ENCODE measurements at regions not wholly inside any gene's neighbourhood (a gene's known extent, or its start where the extent isn't known, plus 50 kb on each side); places are given as distances from the start of the nearest gene placed in this dataset.
"Not testable (repeated sequence)": the region's sequence is repeated elsewhere in the genome, so short reads cannot be mapped to it uniquely, and the experiment has no call there.

GRCh38 chr3:39657075-39657474 lies 152.3 kb upstream of the MYRIP start:
- no peak for DNase-seq

GRCh38 chr3:39657775-39658174 lies 151.6 kb upstream of the MYRIP start:
- no peak for DNase-seq

GRCh38 chr3:39664931-39665330 lies 144.5 kb upstream of the MYRIP start:
- DNase-seq: no peak

GRCh38 chr3:39665441-39665840 lies 144.0 kb upstream of the MYRIP start:
- DNase-seq: no peak

- DNase-seq: no peak
Observed at GRCh38 chr3:39668420-39668819, 141.0 kb upstream of the MYRIP start.

DNA sequence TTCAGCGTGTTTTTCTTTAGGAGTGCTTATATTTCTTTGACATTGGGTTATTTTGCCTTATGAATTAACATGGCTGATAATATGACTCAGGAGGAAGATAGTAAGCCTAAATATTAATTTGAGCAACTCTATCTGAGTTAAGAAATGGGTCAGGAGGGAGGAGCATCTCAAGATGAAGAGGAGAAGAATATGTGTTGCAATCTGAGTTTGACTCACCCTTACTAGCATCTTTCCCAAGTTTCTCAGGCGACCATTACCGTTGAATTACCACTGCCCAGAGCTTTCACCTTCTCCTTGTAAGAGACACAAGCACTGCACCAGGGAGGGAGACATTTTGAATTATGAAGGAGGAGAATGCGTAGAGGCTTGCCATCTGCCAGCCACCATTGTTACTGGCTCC lies 138.3 kb upstream of the MYRIP start:
- DNase-seq: no peak

- DNase-seq: no peak
Observed at GRCh38 chr3:39671600-39671999, 137.8 kb upstream of the MYRIP start.

GRCh38 chr3:39705351-39705900 lies 104.0 kb upstream of the MYRIP start:
- no peak for DNase-seq

DNA sequence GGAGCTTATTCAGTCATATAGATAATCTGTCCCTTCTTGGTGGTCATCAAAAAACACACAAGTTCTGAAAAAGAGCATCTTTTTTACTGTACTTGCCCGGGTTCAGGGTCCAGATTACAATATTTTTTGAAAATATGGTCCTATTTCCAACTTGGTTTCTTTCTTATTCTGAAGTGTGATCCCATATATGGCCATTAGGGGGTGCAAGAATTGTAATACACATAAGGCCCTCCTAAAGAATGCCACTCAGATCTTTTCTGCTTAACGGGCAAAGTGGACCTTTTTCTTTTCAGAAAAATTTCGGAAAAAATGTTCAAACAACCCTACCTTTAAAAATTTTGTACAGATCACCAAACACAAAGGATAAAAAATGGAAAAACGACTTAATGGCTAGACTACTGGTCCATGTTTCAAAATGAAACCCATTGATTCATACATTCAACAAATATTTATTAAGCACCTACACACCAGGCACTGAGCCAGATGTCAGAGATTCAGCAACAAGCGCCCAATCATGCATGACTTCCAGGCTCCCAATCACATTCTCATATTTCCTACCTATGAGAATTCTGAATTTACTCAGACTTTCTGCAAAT lies 102.0 kb upstream of the MYRIP start:
- DNase-seq: no peak

DNA sequence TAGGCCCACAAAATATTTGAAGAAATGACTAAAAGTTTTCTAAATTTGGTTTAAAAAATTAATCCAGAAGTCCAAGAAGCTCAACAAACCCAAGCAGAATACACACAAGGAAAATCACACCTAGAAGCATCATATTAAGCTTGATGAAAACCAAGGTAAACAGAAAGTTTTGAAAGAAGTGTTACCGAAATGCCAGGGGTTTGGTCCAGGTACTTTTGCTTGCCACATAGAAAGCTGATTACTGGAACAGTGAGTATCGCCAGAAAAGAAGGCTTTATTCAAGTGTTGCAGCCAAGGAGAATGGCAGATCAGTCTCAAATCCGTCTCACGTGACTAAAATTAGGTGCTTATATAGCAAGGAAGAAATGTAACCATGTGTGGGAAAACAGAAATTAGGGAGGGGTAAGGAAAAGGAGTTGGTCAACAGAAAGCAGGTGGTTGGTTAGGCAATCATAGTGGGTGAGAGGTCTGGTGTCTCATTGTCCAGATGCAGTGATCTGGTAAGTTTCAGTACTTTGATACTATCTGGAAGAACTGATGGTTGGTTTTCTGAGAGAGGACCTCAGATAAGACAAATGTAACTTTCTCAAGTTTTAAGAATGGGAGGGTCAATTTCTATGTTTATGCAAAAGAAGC lies 96.9 kb upstream of the MYRIP start:
- no peak for DNase-seq

GRCh38 chr3:39713341-39713740 lies 96.1 kb upstream of the MYRIP start:
- not testable (repeated sequence) for DNase-seq

DNA sequence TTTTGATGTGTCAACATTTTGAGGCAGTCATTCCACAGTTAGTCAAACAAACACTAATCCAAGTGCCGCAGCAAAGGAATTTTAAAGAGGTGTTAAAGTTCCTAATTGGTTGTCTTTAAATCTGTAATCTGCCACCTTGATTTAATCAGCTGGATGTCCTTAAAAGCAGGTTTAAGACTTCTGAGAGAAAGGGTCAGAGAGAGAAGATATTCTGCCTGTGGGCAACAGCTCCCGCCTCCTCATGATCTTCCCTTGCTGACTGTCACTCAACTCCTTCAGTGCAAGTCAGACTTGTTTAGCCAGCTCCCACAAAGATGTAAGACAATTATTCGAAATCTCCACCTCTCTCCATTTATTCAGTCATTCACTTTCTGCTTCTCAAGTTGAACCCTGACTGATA lies 92.6 kb upstream of the MYRIP start:
- no peak for DNase-seq

DNA sequence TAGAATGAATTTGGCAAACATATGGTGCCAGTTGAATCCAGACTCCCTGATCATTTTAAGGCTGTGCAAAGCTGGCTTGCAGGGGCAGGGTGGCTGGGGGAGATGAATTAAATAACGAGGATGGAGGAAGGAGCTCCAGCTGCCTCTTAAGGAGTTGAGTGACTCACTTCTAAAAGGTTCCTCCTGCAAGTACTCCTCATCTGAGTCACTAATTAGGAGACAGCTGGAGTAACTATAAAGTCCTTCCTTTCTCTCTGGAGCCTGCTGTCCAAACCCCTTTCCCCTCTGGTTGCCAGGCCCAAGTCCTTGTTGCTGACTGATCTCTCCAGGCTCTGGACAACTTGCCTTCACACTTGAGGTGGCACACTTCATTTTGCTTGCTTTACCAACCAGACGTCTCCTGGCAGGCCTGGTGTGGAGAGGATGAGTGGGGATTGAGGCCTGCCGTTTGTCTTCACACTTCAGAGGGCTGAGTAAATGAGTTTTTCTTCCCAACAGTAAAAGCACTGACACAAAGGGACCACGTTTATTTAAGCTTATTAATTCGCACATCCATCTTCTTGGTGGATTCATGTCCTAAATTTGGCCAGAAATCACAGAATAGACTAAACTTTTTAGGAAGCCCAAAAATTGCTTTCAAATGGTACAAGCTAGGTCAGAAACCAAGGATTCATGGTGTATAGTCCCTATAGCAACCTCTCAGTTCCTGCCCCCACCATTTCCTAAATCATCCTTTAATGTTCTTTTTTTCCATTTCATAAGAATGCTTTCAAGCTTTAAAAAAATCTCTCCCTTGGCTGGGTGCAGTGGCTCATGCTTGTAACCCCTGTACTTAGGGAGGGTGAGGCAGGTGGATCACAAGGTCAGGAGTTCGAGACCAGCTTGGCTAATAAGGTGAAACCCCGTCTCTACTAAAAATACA lies 90.5 kb upstream of the MYRIP start:
- no peak for DNase-seq

DNA sequence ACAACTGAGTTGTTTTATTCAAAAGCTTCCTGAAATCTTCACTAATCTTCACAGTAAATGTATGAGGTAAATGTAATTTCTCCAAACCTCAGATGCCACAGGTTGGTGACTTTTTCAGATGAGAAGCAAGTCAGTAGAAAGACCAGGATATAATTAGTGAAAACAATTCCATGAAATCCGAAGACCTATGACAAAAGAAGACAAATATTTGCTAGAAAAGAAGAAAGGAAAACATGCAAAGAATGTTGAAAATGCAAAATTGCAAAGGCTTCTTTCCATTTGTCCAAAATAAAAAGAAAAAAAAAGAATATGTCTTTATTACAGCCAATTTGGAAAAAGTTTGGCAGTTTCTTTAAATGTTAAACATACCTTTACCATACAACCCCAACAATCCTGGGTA lies 88.3 kb upstream of the MYRIP start:
- no peak for DNase-seq

GRCh38 chr3:39724233-39724846 lies 85.1 kb upstream of the MYRIP start:
- no peak for DNase-seq

GRCh38 chr3:39725321-39725720 lies 84.1 kb upstream of the MYRIP start:
- DNase-seq: no peak

GRCh38 chr3:39727415-39727814 lies 82.0 kb upstream of the MYRIP start:
- no peak for DNase-seq

DNA sequence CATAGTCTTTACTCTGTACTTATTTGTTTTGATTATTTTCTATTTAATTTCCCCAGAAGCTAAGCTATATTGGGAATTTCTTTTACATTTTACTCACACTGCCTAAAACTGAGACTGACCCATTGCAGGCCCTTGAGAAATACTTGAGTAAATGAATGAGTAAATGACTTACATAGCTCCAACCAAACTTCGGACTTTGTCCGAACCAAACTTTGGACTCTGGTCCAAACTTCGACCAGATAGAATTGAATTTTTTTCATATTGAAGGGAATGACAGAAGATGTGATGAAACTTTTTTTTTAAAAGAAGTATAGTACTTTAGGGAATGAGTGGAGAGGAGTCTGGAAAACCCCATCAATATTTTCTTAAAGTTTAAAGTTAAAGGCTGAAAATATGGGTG lies 75.6 kb upstream of the MYRIP start:
- DNase-seq: no peak

DNA sequence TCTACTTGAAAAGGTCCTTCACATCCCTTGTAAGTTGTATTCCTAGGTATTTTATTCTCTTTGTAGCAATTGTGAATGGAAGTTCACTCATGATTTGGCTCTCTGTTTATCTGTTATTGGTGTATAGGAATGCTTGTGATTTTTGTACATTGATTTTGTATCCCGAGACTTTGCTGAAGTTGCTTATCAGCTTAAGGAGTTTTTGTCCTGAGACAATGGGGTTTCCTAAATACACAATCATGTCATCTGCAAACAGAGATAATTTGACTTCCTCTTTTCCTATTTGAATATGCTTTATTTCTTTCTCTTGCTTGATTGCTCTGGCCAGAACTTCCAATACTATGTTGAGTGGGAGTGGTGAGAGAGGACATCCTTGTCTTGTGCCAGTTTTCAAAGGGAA lies 69.8 kb upstream of the MYRIP start:
- DNase-seq: not testable (repeated sequence)

DNA sequence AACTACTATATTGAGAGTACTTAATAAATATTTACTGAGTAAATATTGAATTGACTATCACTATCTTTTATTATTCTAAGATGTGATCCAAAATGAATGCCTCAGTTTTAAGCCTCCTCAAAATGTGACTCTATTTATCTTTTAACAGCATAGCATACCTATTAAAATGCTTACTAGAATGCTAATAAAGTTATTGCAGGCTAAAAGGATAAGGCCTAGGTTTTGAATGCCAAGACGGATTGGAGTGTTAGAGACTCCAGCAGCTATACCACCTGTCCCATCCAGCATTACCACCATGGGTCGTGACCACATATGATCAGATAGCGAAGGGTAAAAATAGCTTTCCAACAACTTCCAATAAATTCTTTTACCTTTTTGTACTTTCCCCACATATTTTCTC lies 64.7 kb upstream of the MYRIP start:
- no peak for DNase-seq

DNA sequence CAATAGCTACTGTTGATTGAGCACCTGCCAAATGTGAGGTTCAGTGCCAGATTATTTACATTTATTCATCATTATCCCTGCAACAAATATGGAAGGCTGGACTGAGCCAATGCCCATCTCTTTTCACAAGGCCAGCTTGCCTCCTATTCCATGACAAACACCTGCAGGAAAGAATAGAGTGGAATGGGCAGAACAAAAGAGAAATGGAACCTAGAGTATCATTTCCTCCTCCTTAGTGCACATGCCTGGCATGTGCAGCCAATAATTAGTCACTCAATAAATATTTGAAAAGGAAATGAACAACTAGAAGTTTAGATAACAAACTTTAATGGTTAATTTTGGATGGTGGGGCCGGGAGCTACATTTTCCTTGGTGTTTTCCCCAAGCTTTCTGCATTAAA lies 61.4 kb upstream of the MYRIP start:
- no peak for DNase-seq

DNA sequence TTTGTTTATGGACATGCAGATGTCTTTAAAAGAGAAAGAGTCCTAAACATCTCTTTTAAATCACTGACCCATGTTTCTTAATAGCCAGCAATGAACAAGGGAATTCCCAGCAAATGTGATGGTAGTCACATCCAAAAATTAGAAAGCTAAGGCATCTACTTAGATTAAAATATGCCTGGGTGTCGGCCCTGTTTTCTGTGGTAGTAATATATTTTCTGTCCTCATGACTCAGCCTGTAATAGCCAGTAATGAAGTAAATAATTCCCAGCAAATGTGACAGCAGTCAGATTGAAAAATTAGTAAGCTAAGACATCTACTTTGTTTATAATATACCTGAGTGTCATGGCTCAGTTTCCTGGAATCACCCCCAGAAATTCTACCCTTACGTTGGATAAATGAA lies 60.6 kb upstream of the MYRIP start:
- DNase-seq: no peak

- no peak for DNase-seq
Observed at GRCh38 chr3:39750712-39751111, 58.7 kb upstream of the MYRIP start.

Measured in stimulated activated CD4-positive, alpha-beta T cell treated with anti-CD3 and anti-CD28 coated beads, Interleukin-4, amount 100 ng/mL, for 24 hours (primary cell).